Brain pericyte (primary cell): ENCODE measurements at regions not wholly inside any gene's neighbourhood (a gene's known extent, or its start where the extent isn't known, plus 50 kb on each side); places are given as distances from the start of the nearest gene placed in this dataset.

Experiments
- DNase-seq: peaks from one replicate; pipeline ENCODE4 v3.0.0-alpha.2; 2012; ENCODE audit warnings: low read depth, low spot score

DNA sequence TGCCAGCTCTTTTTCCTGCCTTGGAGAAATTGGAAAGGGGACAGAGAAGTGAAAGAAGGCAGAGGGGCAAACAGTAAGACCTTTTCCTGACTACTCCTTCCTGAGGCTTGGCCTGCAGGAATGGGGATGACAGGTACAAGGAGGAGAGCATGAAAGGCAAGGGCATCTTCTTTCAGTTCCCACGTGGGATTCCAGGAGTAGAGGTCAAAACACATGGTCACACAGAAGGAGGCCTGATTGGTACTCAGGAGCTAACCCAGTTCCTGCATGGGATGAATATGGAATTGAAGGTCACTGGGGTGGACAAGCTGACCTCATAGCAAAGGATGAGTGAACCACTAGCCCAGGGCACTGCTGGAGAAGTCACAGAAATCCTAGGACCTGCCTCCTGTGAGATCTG, 112.5 kb upstream of the ZNF366 start:
- no peak for DNase-seq

DNA sequence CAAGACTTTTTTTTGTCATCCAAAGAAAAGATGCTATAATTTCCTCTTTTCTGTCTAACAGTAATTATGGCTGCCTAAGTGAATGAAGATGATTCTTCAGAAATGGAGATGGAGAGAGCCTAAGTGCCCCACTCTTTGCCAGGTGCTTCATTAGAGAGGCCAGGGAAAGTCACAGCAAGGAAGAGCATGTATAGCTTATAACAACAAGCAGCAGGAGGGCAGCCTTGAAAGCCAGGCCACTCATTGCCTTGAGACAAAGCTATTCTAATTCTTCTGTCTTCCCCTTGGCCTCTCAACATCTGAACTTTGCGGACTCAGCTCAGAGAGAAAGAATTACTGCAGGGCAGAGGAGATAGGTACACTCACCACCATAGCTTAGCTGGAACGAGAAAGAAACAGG, 112.0 kb upstream of the ZNF366 start:
- DNase-seq = no peak

DNA sequence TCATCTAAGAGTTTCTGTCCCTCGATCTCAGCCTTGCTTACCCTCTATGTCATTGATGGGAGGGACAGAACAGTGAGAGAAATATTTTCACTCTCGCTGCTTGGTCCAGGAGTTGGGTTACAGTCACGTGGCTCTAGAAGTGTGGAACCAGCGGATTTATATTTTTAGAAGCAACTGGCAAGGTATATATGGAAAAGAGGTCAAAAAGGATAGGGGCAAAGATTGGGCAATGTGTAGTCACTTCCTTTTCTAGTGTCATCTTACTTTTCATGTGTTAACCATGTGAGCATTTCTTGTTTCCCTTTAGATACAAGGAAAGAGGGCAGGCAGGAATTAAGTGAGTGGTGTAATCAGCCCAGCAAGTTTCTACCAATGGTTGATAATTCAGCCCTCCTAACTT, 111.5 kb upstream of the ZNF366 start:
- DNase-seq = no peak

DNA sequence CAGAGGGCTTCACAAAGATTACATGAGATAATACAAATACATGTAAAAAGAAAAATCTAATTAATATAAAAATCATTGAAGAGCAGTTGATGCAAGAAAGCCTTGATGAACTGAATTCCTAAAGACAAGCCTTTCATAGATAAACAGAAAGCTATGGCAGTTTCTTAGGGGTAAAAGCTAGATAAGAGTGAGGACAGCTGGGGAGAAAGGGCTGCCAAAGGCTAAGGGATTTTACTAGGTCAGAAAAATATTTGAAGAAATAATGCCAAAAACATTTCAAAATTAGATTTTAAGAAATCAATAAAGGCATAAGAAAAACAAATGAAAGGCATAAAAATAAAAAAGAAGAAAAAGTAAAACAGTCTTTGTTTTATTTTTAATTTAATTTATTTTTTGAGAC, 107.9 kb upstream of the ZNF366 start:
- DNase-seq = no peak

DNA sequence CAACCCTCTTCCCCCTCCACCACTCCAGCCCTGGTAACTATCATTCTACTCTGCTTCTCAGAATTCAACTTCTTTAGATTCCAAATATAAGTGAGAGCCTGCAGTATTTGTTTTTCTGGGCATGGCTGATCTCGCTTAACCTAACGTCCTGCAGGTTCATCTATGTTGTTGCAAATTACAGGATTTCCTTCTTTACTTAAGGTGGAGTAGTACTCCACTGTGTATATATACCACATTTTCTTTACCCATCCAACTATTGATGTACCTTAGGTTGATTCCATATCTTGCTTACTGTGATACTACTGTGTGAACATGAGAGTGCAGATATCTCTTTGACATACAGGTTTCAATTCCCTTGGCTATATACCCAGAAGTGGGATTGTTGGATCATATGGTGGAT, 106.3 kb upstream of the ZNF366 start:
- no peak for DNase-seq

DNA sequence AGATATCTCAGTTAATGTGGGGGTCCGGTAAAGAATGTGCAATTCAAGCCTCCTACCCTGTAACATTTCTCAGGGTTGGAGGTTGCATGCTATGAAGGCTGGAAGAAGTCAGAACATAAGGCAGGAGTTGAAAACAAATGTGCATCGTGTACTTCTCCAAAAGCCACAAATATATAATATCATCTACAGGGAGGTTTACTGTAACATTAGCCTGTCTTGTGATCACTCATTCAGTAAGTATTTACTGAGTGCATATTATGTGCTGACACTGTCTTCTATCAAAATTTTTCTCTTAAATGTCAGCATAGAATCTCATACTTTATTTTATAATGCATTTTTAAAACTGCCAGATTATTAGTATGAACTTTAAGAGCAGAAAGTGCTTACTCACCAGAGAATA, 105.6 kb upstream of the ZNF366 start:
- DNase-seq = no peak

DNA sequence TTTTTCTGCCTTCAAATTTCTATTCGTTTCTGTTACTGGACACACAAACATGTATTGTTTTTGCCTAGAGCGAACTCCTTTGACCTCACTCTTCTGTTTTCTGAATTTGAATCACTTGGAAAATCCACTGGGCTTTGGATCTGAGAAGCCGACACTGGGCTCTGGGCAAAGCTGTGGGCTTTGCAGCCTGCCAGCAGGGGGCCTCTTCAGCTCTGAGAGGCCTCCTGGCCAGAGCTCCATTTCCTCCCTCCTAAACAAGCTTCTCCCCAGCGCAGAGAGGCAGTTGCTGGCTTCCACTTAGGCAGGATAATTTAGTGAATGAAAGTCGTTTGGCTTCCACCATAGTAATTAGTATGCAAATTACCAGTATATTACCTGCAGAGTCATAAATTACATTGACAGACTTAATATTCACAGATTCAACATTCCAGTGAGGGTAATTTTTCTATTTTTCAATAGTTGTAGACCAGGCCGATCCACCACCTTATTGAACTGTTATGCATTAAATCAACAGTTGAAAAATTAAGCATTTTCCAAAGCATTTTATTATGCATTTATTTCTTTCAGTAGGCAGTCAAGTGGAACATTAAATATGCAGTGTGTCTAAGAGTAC, 104.0 kb upstream of the ZNF366 start:
- DNase-seq = peak; percentile 36

DNA sequence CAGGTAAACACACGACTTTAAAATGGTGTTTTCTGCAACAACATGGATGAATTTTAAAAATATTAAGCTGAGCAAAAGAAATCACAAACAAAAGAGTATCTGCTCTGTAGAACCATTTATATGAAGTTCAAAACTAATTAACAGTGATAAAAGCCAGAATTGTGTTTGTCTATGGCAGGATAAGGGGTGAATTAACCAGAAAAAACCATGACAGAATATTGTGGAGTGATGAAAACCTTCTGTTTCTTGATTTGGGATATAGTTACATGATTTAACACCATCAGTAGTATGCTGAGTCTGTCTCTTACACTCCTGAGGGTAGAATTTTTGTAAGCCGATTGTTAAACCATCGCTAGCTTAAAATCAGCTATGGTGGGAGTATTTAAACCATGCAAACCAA, 101.7 kb upstream of the ZNF366 start:
- no peak for DNase-seq

DNA sequence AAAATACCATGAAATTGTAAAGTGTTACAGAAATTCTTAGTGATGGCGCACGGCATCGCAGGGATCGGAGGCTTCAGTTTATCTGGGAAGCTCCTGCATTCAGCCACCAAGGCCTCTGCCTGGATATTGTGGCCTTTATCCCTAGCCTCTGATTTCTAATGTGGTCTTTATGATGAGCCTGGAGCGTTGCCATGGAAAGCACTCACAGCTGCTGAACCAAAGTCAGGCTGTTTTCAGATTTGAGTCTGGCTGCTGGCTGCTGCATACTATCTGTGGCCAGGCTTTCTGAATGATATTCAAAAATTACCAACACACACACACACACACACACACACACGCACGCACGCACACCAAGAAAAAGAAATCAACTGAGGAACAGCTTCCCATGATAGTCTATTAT, 101.1 kb upstream of the ZNF366 start:
- no peak for DNase-seq

DNA sequence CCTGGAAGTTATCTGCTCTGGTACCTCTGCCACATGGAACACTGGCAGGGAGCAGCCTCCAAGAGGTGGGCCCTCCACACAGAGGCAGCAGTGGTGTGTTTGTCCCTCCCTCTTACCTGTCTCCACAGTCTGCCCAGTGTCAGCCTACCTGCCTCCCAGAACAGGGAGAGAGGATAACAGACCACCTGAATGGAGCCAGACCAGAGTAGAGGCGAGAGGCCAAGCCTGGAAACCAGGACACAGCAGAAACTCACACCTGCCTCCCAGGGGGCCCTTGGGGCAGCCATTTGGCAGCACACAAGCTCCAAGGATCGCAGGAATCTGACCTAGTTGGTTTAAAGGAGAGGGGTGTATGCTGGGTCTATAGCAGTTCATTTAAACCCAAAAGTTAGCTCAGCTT, 100.2 kb upstream of the ZNF366 start:
- DNase-seq = no peak

DNA sequence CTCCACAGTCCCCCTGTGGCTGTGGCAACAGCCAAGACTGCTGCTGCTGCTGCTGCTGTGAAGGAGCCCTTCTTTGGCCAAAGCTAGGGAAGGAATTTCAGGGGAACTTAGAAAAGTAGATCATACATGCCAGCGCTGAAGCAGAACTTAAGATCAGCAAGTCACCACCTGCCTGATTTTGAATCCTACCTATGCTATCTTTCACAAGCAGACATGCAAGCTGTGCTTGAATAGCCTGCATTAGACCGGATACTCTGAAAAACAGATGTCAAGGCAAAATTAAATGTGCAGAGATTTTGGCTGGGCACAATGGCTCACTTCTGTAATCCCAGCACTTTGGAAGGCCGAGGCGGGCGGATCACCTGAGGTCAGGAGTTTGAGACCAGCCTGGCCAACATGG, 99.3 kb upstream of the ZNF366 start:
- DNase-seq = no peak

DNA sequence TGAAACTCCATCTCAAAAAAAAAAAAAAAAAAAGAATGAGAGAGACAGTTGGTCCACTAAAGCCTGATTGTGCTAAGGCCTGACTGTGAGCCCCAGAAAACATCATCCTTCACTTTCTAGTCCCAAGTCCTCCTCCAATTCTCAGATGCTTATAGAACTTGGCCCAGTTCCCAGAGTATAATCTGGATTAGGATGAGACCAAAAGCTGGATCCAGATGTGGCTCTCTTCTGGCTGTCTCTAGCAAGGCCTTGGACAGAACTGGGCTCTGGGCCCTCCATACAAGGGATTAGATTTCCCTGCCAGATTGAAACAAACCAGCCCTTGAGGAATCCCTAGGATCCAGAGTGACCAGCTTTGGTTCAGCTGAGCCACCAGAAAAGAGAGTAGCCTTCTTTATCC, 98.4 kb upstream of the ZNF366 start:
- DNase-seq = no peak

DNA sequence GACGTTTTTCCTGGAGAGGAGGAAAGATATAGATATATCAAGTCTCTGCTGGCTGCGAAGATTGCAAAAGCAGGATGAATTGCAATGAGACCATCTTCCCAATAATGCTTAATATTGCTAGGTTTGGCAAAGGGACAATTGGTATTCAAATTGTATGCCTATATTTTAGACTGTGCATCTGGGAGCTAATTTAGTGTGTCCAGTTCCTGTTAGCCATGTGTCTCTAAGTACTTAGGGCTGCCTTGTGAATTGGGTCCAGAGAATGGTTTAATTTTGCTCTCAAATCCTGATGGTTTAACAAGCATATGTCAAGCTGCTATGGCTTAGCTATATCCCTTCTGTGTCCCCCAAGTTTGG, 97.6 kb upstream of the ZNF366 start:
- no peak for DNase-seq

DNA sequence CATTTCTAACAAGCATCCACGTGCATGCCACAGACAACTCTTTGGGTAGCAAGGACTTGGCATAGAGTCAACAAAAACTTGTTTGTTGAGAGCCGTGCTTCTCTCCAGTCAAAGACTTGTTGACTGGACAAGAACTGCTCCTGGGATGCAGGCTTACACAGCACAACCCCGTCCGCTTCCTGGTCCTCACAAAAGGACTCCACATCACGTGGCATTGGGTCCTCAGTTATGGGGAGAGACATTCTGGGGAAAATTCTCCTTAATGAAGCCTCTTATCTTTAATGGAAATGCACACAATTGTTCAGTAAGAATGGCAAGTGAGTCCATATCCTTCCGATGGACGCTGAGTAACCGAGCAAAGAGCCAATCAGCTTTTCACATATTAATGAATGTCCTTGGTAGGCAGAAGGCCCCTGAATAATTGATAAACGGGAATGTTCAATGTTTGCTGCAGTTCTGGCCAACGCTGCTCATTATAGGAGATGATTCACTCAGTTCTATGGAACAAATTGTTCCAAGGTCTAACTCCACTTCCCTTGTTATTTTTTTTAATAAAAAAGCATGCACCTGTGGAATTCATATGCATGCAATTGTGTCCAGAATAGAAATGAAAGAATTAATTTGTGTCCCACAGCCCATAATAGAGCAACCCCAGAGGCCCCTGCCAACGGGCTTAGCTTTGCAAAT, 97.0 kb upstream of the ZNF366 start:
- DNase-seq = no peak

DNA sequence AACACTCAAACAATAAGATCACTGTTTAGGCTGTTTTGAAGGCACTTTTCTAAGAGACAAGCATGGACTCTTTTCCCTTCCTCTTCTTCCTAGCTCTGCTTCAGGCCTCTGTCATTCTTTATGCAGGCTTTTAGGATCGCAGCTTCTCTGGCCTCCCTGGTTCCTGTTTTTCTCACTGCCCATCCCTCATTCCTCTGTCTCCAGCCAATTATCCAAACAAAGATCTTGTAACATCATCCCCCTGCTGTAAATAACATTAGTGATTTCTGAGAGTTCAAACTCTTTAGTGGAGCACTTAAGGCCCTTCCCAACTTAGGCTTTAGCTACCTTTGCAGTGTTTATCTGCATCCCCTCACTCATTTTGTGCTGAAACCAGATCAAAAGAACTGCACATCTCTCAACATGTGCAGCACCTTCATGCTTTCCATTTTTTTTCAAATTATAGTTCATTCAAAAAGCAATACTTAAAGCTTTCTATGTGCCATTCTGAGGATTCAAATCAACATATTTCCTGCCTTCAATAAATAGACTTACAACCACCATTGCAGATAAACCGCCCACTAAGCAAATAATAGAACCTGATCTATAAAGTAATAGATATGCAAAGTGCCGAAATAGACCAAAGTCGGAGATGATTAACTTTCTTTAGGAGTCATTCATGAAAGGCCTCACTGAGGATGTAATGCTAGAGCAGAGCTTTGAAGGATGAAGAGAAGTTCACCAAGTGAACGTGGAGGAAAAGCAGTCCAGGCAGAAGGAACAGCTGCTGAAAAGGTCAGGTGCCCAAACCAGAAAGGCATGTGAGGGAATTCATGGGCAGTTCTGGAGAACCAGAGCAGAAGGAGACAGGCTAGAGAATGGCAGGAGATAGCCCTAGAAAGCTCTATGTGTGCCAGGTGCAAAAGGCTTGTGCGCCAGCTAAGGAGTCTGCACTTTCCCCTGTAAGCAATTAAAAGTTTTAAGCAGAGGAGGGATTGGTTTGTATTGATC, 95.8 kb upstream of the ZNF366 start:
- DNase-seq = no peak

DNA sequence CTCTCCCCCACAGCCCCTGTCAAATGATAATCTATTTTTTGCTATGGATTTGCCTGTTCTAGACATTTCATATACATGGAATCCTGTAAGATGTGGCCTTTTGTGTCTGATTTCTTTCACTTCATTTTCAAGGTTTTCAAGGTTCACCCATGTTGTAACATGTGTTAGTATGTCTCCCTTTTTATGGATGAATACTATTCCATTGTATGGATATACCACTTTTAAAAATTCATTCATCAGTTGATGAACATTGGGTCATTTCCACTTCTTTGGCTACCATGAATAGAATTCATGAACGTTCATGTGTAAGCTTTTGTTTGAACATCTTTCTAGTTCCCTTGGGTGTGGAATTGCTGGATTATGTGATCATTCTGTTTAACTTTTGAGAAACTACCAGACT, 94.7 kb upstream of the ZNF366 start:
- no peak for DNase-seq

DNA sequence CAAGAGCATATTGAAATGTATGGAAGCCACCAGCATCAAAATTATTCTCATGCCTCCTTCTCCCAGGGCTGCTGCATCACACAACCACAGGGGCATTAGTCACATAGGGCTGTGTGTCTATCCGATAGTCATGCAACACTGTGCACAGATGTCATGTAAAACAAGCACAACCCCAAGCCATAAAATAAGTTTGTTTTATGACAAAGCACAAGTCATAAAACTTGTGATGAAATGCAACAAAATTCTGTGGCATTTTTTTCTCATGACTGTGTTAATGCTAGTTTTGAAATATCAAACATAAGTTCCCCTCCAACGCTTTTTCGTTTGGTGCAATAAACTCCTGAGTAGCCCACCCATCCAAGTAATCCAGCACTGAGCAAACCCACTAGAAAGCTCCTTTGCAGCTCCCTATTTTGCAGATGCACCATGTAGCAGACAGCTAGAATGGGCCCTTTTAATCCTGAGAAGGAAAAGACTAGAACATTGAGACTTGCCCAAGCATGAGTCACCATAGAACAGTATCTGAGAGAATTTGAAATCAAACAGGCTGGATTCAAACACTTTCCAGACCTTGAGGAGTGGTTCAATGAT, 93.3 kb upstream of the ZNF366 start:
- no peak for DNase-seq

DNA sequence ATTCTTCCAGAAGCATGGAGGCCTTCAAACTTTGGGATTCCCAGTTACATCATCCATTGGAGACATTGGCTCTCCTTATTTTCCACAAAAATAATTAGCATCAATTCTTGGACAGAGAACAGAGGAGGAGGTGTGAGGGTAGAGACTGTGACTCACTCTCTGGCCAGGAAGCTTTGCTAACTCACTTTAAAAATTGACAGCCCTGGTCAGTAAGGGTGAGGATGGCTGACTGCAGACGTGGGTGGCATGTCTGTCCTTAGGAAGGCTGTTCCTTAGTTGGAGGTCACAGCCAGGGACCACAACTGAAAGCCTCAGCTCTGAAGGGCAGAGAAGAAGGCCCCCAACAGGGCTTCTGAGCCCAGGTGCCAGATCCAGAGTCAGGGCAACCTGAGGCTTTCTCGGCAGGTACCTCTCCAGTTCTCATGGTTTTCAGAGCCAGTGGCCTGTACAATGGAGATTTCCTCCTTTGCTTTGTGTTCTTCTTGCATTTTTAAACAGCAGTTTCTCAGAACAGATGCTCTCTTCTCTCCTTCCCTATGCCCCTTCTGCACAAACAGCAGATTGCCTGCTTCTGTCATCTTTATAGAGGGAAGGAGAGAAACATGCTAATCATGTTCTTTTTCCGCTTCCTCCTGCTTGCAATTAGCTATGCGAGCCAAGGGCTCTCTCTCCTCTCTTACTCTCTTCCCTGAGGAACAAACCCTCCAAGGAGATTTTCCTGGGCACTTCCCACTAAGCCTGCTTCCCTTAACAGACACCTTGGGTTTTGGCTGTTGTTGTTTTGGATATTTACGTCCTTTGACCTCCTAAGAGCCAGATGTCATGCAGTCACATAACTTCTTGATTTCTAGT, 92.5 kb upstream of the ZNF366 start:
- DNase-seq = no peak

DNA sequence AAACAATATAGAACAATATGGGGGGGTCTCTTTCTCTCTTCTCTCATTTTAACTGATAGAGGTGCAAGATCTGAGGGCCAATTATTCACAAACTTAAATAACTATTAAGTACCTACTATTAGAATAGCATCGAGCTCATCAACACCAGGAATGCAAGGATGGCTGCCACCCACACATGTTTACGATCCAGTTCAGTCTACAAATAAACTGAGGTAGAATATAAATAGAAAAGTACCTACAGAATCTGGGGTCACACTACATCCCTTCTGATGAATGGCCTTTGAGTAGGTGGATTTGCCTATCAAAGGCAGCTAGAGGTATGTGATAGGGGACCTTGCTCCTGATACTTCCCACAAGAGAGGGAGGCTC, 91.8 kb upstream of the ZNF366 start:
- DNase-seq = no peak

DNA sequence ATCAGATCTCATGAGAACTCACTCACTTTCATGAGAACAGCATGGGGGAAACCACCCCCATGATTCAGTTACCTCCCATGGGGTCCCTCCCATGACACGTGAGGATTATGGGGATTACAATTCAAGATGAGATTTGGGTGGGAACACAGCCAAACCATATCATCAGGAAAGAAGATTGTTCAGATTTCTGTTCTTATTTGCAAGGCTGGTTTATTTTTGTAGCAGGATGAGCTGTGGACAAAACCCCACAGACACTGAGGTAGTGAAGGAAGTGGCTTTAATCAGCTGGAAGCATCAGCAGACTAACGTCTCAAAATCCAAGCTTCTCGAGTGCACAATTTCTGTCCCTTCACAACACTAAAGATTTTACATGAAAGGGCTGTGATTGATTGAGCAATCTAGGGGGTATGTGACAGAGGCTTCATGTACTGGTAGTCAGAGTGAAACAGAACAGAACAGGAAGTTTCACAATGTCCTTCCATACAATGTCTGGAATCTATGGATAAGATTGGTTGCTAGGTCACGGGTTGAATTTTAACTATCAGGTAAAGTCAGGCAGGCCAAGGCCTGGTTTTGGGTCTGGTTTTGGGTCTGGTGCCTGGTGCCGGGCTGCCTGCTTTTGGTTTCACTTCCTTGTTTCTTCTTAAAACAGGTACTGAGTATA, 91.3 kb upstream of the ZNF366 start:
- no peak for DNase-seq

DNA sequence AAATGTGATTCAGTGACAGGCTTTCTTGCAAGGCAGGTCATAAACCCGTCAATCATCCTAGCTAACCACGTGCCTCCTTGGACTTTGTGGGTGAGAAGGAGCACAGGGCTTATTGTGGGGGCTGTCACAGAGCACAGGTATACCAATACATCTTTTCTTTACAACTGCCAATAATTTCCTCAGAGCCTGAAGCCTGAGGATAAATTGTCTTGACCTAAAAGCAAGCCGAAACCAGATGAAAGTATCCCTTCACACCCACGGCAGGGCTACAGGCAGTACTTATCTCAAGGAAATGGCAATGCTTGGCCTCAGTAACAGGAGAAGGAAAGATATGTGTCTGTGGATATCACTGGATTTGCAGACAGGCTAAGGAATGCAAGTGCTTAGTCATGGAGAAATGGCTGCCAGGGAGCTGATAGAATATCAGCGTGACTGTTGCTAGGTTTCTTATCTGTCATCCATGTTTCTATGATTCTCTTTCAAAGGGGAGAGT, 90.3 kb upstream of the ZNF366 start:
- DNase-seq = no peak
